SU-DHL-6 (cell line): ENCODE measurements at regions not wholly inside any gene's neighbourhood (a gene's known extent, or its start where the extent isn't known, plus 50 kb on each side); places are given as distances from the start of the nearest gene placed in this dataset.

ENCODE experiments used
- H2AFZ ChIP-seq: fragments of 200-600 bp; sonication (generic); 2 replicates; pipeline ENCODE4 v1.6.1; 2014; ENCODE audit warnings: low read depth, mild to moderate bottlenecking, moderate library complexity, mixed read lengths, antibody characterized with exemption, low read length; ENCODE audit not compliant: severe bottlenecking
- H3F3A ChIP-seq: fragments of 200-600 bp; shearing (Covaris generic); 2 replicates; pipeline ENCODE4 v1.6.0; 2016; ENCODE audit warnings: antibody characterized with exemption, mild to moderate bottlenecking; ENCODE audit not compliant: insufficient read depth
- H3K27ac ChIP-seq: fragments of 200-600 bp; sonication (generic); 2 replicates; pipeline ENCODE4 v1.5.1; 2016; ENCODE audit warnings: low read depth, mild to moderate bottlenecking, low read length, moderate library complexity, mixed read lengths
- H3K27me3 ChIP-seq: fragments of 200-600 bp; sonication (generic), shearing (Covaris generic); 2 replicates; pipeline ENCODE4 v1.6.0; 2014; ENCODE audit warnings: mild to moderate bottlenecking, low read length
- H3K36me3 ChIP-seq: fragments of 200-600 bp; sonication (generic); 2 replicates; pipeline ENCODE4 v1.6.1; 2014; ENCODE audit warnings: mild to moderate bottlenecking, low read length, mixed read lengths
- H3K4me2 ChIP-seq: fragments of 300-600, 200-600 bp; shearing (Covaris generic), sonication (generic); 2 replicates; pipeline ENCODE4 v1.6.0; 2014; ENCODE audit warnings: low read length, low read depth, mild to moderate bottlenecking; ENCODE audit not compliant: poor library complexity, severe bottlenecking
- H3K4me3 ChIP-seq: fragments of 200-600 bp; sonication (generic); 2 replicates; pipeline ENCODE4 v1.5.1; 2014; ENCODE audit warnings: antibody characterized with exemption, low read length, mild to moderate bottlenecking, mixed read lengths; ENCODE audit not compliant: insufficient read depth, poor library complexity, severe bottlenecking
- H3K79me2 ChIP-seq: fragments of 200-600 bp; sonication (generic); 2 replicates; pipeline ENCODE4 v1.6.1; 2014; ENCODE audit warnings: mild to moderate bottlenecking, low read length, moderate library complexity; ENCODE audit not compliant: insufficient read depth
- H3K9ac ChIP-seq: fragments of 200-600 bp; sonication (generic); 2 replicates; pipeline ENCODE4 v1.7.0; 2014; ENCODE audit warnings: mild to moderate bottlenecking, low read length
- H3K9me2 ChIP-seq: fragments of 200-600 bp; sonication (generic); replicated peaks from 2 replicates; pipeline ENCODE4 v1.6.1; 2014; ENCODE audit warnings: low read length; ENCODE audit not compliant: insufficient read depth
- H3K9me3 ChIP-seq: fragments of 200-600 bp; sonication (generic); 2 replicates; pipeline ENCODE4 v1.6.1; 2014; ENCODE audit warnings: low read length, mixed read lengths; ENCODE audit not compliant: insufficient read depth
- H4K20me1 ChIP-seq: fragments of 200-600 bp; sonication (generic); 2 replicates; pipeline ENCODE4 v1.6.1; 2014; ENCODE audit warnings: low read depth, mild to moderate bottlenecking, antibody characterized with exemption, low read length, moderate library complexity, mixed read lengths
- EZH2phosphoT487 ChIP-seq: fragments of 200-600 bp; sonication (generic), shearing (Covaris generic); conservative IDR thresholded peaks from 2 replicates; pipeline ENCODE4 v1.6.1; 2018; ENCODE audit warnings: mild to moderate bottlenecking, antibody characterized with exemption, low read length, moderate library complexity, mixed read lengths
- TF ChIP-seq, protein P1 (sequence below): fragments of 200-600 bp; sonication (generic); IDR thresholded peaks from one replicate; pipeline ENCODE4 v1.5.1; 2017; ENCODE audit warnings: antibody characterized with exemption, mild to moderate bottlenecking, low read length, moderate library complexity; ENCODE audit not compliant: insufficient read depth, poor library complexity, severe bottlenecking

DNA sequence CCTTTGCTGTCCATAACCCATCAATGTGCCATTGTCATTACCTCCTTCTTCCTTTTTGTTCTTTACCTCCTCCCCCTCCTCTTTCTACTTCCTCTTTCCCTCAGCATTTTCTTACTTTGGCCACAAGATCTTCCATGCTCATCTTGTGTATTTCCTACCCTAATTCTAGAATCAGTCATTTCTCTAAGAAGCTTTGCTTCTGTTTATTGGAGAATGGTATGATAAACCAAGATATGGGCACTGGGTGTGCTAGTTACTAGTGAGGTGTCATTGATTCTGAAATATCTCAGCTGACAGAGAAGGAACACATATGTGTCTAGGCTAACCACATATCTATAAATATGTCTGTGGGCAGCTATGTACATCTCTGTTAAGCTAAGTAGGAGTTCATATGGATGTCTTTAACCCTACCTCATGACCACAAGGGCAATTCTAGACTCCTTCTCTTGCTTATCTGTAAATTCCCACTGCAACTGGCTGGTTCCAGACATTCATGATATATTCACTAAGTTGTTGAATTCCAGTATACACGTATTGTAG lies 2051.3 kb upstream of the CDH9 start:
- Histone ChIP-seq H3K9ac (no peak overlapping the region), H3K36me3 (no peaks in the 10 kb centered on the region), H3K4me2 (peak overlapping the region; percentile 7), H3F3A (no peaks in the 10 kb centered on the region), H3K27me3 (no peaks in the 10 kb centered on the region), H3K9me2 (no peaks in the 10 kb centered on the region), H3K79me2 (no peaks in the 10 kb centered on the region), H3K4me3 (no peak overlapping the region), H4K20me1 (no peaks in the 10 kb centered on the region), H3K27ac (no peak overlapping the region), H3K9me3 (no peaks in the 10 kb centered on the region), H2AFZ (no peak overlapping the region)
- no peak for TF ChIP-seq EZH2phosphoT487
- TF ChIP-seq, protein P1, sequence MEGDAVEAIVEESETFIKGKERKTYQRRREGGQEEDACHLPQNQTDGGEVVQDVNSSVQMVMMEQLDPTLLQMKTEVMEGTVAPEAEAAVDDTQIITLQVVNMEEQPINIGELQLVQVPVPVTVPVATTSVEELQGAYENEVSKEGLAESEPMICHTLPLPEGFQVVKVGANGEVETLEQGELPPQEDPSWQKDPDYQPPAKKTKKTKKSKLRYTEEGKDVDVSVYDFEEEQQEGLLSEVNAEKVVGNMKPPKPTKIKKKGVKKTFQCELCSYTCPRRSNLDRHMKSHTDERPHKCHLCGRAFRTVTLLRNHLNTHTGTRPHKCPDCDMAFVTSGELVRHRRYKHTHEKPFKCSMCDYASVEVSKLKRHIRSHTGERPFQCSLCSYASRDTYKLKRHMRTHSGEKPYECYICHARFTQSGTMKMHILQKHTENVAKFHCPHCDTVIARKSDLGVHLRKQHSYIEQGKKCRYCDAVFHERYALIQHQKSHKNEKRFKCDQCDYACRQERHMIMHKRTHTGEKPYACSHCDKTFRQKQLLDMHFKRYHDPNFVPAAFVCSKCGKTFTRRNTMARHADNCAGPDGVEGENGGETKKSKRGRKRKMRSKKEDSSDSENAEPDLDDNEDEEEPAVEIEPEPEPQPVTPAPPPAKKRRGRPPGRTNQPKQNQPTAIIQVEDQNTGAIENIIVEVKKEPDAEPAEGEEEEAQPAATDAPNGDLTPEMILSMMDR = no peak

DNA sequence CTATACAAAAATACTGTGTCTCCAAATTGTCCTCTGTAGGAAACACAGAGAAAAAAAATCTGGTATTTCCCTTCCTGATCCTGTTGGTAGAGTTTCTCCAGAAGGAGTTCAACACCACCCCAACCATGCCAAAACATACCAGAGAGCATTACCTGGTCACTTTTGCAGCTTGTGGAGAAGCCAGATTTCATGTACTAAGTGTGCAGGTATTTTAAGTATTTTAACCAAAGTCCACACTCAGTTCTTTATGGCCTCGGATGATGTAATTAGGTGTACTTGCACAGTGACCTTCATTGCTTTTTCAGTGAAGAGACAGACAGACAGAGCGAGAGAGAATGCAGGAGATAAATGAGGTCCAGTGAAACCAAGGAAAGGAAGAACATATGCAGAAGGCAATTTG lies 2046.8 kb upstream of the CDH9 start:
- Histone ChIP-seq H3K27ac (no peak overlapping the region), H3K79me2 (no peaks in the 10 kb centered on the region), H4K20me1 (no peaks in the 10 kb centered on the region), H3K36me3 (no peaks in the 10 kb centered on the region), H3K9me3 (no peaks in the 10 kb centered on the region), H3K9me2 (no peaks in the 10 kb centered on the region), H3F3A (no peaks in the 10 kb centered on the region), H2AFZ (no peak overlapping the region), H3K4me2 (no peak overlapping the region), H3K27me3 (no peaks in the 10 kb centered on the region), H3K9ac (no peak overlapping the region), H3K4me3 (no peak overlapping the region)
- TF ChIP-seq, protein P1 = no peak
- TF ChIP-seq EZH2phosphoT487 = no peak

DNA sequence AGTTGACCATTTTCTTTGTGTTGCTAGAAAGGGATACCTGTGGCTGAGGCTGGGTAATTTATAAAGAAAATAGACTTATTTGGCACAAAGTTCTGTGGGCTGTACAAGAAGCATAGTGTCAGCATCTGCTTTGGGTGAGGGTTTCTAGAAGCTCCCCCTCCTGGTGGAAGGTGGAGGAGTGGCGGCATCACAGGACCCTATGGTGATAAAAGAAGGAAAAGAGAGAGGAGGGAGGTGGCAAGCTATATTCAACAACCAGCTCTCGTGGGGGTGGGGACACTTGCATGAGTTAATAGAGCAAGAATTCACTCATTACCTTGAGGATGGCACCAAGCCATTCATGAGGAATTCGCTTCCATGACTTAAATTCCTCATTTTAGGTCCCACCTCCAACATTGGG lies 2041.4 kb upstream of the CDH9 start:
- Histone ChIP-seq H3K79me2 (no peaks in the 10 kb centered on the region), H2AFZ (no peak overlapping the region), H3K9me3 (no peaks in the 10 kb centered on the region), H3K27me3 (no peaks in the 10 kb centered on the region), H3K9me2 (no peaks in the 10 kb centered on the region), H4K20me1 (no peaks in the 10 kb centered on the region), H3K4me3 (no peak overlapping the region), H3F3A (no peaks in the 10 kb centered on the region), H3K27ac (no peak overlapping the region), H3K9ac (no peak overlapping the region), H3K4me2 (no peak overlapping the region), H3K36me3 (no peaks in the 10 kb centered on the region)
- TF ChIP-seq EZH2phosphoT487 = no peak
- TF ChIP-seq, protein P1 = no peak

DNA sequence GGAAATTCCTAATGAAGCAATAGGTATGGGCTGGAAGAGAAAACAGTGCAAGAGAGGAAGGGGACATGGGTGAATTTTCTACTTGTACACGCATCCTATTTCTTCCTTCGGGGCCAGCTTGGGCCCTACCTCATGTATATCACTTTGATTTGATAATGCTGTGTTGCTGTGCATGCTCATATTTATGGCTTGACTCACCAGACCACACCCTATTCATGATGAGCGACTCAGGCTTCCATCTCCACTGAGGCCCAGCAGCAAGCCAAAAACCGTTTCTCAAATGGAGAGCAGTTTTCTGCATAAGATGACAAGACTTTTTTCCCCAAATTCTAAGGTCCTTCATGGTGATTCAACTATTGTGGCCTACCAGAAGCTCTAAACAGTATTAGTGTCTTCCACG lies 2039.1 kb upstream of the CDH9 start:
- Histone ChIP-seq H3K36me3 (no peaks in the 10 kb centered on the region), H3K79me2 (no peaks in the 10 kb centered on the region), H4K20me1 (no peaks in the 10 kb centered on the region), H3K9me3 (no peaks in the 10 kb centered on the region), H3K9me2 (no peaks in the 10 kb centered on the region), H3K27ac (no peak overlapping the region), H3K9ac (no peak overlapping the region), H3K27me3 (no peaks in the 10 kb centered on the region), H3K4me3 (no peak overlapping the region), H2AFZ (peak overlapping the region; percentile 32), H3K4me2 (no peak overlapping the region), H3F3A (no peaks in the 10 kb centered on the region)
- TF ChIP-seq, protein P1 = no peak
- no peak for TF ChIP-seq EZH2phosphoT487
